ENCODE measurements at regions not wholly inside any gene's neighbourhood (a gene's known extent, or its start where the extent isn't known, plus 50 kb on each side); places are given as distances from the start of the nearest gene placed in this dataset.
"Not testable (repeated sequence)": the region's sequence is repeated elsewhere in the genome, so short reads cannot be mapped to it uniquely, and the experiment has no call there.

DNA sequence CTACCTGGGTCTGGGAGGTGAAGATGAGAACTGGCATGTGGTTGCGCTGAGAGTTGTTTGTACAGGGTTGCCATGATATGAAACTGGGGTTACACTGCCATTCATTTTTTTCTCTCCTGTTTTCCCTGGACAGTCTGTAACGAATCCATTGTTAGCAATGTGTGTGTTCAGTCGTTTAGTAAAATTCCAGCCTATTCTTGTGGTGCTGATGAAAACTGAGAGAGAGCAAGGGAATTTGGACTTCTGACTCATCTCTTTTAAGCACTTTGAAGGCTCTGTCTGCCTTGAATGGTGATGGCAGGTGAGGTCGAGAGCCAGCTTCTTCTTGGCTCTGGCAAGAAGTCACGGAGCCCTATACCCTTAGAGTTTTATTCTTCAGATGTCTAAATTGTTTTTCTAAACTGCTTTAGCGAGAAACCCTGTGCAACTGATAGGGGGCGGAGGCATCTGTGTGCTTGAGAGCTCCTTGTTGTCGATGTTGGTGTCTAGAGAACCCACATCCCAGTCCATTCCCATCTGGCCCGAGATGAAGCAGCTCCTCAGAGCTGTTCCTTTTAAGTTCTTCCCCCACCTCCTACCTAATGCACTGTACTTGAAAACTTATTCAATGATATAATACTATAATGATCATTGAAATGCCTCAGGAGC lies 204.4 kb downstream of the TMX1 start:
- no peak for DNase-seq (ENCODE audit: low read depth in 2 of 2)

DNA sequence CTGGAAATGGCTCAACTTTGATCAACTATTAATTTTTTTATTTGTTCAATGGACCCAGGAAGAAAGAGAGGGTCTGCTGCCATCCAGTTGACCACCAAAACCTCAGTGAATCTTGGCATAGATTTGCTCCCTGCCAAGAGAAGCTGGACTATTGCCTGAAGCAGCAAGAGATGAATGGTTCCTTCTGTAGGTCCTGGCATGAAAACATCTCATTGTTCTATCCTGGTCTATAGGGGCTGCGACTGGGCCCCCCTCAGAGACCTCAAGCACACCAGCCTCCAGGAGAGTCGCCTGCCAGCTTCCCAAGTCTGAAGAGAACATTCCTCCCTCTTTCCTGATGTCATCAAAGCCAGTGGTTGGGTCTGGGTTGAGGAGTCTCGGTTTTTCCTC lies 204.9 kb downstream of the TMX1 start:
- no peak for DNase-seq (ENCODE audit: low read depth in 2 of 2)

- DNase-seq (ENCODE audit: low read depth in 2 of 2): no peak
Measured at GRCh38 chr14:51446771-51447170, 204.9 kb upstream of the FRMD6 start.

DNA sequence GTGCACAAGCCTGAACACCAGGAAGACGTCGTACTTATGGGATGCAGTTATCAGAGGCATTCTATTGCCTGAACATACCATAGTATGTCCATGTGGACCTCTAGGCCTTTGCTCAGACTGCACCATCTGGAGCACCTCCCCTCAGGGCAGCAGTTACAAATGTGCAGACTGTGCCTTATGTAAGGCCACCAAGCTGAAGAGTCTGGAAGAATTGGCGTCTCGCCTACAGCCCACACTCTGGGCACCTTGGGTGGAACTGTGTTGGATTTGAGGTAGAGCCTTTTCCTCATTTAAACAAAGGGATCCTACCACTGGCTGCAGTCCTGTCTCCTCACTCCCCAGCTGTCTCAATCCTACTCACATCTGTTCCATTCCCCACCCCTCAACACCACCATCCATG lies 204.3 kb upstream of the FRMD6 start:
- DNase-seq (ENCODE audit: low read depth in 2 of 2): no peak

DNA sequence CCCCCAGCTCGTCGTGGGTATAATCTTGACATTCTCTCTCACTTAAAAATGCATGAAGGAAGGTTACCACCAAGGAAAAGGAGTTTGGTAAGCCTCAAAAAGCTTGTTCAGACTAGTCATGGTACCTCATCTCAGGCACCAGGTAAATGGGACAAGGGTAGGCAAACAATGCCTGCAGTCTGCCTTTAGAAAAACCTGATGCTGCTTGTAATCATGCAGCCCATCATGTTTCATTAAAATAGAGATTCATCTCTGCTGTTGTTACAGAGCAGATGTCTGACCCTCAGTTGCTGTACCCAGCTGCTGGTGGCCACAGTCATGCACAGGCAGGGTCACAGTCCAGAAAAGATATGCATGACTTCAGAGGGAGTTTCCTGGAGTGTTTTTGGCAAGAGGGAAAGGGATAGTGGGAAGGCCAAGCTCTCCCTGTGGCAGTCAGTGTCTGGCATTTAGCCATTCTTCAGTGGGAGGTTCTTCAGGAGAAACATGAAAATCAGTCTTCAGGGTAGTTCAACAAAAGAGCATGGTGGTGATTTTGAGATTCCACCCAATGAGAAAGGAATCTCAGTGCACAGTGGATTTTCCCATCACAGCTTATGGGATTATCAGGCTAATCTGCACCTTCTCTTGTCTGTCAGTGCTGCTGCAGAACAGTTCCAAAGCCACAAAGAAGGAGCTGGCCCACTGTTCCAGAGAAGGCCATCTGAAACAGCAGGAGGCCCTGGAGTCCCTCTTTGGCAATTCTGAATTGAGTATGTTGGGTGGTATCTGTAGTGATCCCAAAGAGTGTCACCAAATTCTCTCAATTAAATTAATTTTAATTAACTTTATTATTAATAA lies 202.7 kb upstream of the FRMD6 start:
- no peak for DNase-seq (ENCODE audit: low read depth in 2 of 2)

DNA sequence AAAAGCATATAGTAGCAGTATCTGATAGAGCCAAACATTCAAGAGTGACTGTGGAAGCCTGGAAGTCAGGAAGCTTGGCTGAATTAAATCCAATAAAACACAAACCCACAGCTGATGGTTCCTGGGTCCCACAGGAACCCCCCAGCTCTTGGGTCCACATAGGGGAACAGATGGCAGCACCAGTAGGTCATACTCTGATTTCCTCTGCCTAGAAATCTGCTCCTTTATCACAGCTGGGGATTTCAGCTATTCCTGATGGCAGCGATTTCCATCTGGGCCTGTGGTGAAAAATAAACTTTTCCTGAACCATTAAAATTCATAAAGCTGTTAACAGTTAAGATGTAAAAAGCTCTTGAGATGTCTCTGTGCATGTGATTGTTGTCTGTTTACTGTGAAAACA lies 202.0 kb upstream of the FRMD6 start:
- DNase-seq (ENCODE audit: low read depth in 2 of 2): no peak

DNA sequence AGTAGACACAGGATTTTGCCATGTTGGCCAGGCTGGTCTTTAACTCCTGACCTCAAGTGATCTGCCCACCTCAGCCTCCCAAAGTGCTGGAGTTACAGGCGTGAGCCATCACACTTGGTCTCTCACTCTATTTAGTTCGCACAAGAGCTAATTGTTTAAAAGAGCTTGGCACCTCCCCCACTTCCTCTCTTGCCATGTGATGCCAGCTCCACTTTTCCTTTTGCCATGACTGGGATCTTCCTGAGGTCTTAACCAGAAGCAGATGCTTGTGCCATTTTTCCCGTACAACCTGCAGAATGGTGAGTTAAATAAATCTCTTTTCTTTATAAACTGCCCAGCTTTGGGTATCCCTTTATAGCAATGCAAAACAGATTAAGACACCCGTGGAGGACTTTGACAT lies 200.1 kb upstream of the FRMD6 start:
- no peak for DNase-seq (ENCODE audit: low read depth in 2 of 2)

DNA sequence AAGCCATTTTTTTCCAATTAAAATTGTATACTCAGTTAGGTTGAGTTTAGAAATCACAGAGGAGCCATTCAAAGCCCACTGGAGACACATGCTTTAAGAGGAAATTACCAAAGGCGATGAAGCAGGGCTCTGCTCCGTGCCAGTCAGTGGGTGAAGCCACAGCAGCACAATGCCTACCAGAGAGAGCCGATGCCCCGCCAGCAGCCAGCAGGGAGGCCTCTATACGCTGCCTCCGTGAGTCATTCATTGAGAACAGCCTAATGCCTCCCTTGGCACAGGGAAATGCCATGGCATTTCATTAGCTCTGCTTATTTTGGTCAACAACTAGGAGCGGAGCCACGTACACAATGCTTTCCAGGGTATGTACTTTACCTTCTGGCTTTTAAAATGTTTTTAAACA lies 197.8 kb upstream of the FRMD6 start:
- DNase-seq (ENCODE audit: low read depth in 2 of 2): no peak

DNA sequence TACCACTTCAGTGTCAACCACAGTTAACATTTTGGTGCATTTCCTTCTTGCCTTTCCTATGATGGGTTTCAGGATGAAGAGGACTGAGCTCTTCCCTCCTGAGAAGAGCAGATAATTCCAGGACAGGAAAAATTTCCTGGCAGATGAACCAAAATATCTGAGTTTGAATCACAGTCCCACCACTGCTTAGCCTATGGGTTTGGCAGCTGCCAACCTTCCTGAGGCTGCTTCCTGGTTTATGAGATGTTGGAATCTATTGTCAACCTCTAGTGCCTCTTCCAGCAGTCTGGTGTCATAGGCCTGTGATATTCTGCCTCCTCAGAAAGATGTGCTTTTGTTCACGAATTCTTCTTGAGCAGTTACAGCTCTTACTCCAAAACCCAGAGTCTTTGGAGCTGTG lies 197.4 kb upstream of the FRMD6 start:
- no peak for DNase-seq (ENCODE audit: low read depth in 2 of 2)

- DNase-seq (ENCODE audit: low read depth in 2 of 2): no peak
Measured at GRCh38 chr14:51455041-51455835, 196.5 kb upstream of the FRMD6 start.

DNA sequence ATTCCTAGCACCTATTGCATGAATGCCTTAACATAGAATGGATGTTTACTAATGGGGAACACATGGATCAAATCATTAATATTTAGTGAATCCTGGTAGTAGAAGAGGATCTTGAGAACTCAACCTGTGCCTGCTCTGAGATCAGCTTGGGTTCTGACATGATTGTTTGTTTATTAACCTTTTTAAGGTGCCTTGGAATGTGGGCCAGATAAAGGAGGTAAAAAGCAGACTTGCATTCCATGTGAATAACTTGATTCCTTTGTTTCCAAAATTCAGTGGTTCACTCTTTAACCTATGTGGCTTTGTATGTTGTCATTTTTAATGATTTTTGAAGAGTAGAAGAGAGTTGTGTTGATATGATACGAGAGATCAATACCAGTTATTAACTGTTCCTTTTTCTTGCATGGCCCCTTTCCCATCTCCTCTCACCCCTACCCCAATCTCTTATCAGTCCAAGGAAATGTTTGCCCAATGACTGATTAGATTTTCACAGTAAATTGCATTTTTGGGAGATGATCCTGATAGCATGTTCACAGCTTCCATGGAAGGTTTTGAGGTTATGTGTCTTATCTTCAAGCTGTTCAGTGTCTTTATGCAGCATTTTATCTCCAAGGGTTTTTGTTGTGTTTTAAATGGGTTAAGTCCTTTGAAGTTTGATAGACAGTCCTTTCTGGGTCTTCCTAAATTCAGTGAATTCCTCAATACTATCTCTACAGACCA lies 193.7 kb upstream of the FRMD6 start:
- DNase-seq (ENCODE audit: low read depth in 2 of 2): no peak

- DNase-seq (ENCODE audit: low read depth in 2 of 2): no peak
Measured at GRCh38 chr14:51458563-51458955, 193.2 kb upstream of the FRMD6 start.

- no peak for DNase-seq (ENCODE audit: low read depth in 2 of 2)
Measured at GRCh38 chr14:51460011-51460410, 191.7 kb upstream of the FRMD6 start.

DNA sequence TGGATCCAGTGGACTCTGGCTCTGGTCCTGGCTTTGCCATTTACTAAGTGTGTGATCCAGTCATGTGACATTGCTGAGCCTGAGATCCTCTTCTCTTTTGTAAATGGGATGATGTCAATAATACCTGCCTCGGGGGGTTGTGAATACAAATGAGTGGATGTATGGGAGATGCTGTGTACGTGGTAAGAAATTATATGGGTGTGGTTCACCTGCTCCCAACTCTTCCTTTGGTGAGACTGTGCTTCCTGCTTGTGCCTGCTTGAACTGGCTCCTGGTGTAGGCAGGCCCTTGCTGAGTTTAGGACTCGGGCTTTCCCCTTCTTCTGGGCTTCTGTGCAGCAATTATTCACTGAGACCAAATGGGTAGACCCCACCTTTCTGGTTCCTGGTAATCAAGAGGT lies 189.5 kb upstream of the FRMD6 start:
- no peak for DNase-seq (ENCODE audit: low read depth in 2 of 2)

GRCh38 chr14:51462706-51463105 lies 189.0 kb upstream of the FRMD6 start:
- no peak for DNase-seq (ENCODE audit: low read depth in 2 of 2)

DNA sequence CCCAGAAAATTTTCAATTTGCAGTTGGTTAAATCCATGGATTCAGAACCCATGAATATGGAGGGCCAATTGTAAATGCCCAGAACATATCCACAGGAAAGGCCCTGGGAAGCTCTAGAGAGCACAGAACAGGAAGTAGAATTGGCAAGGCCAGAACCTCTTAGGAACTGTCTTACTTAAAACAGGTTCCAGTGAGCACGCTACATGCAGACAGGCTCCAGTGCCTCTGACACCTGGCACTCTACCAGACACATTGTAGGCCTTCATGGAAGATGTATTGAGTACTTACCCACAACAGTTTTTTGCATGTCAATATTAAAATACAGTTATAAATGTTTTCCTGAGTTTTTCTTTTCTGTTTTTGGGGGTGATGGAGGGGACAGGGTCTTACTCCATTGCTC lies 188.2 kb upstream of the FRMD6 start:
- DNase-seq (ENCODE audit: low read depth in 2 of 2): no peak

GRCh38 chr14:51464411-51464810 lies 187.3 kb upstream of the FRMD6 start:
- no peak for DNase-seq (ENCODE audit: low read depth in 2 of 2)

DNA sequence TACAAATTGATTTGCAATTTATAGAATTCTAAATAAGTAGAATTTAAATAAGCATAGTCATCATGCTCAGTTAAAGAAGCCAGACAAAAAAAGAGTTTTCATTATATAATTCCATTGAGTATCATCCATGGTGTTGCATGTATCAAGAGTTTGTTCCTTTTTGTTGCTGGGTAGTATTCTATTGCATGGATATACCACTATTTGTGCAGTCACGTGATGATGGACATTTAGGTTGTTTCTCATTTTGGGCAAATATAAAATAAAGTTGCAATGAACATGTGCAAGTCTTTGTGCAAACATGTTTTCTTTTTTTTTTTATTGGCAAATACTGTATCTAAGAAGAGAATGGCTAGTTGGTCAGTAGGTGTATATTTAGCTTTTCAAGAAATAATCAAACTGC lies 186.2 kb upstream of the FRMD6 start:
- no peak for DNase-seq (ENCODE audit: low read depth in 2 of 2)

DNA sequence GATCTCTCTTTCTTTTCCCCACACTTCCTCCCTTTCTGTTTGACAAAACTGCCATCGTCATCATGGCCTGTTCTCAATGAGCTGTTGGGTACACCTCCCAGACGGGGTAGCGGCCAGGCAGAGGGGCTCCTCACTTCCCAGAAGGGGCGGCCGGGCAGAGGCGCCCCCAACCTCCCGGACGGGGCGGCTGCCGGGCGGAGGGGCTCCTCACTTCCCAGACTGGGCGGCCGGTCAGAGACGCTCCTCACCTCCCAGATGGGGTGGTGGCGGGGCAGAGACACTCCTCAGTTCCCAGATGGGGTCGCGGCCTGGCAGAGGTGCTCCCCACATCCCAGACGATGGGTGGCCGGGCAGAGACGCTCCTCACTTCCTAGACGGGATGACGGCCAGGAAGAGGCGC lies 184.3 kb upstream of the FRMD6 start:
- not testable (repeated sequence) for DNase-seq (ENCODE audit: low read depth in 2 of 2)

- no peak for DNase-seq (ENCODE audit: low read depth in 2 of 2)
Measured at GRCh38 chr14:51468523-51468922, 183.2 kb upstream of the FRMD6 start.

DNA sequence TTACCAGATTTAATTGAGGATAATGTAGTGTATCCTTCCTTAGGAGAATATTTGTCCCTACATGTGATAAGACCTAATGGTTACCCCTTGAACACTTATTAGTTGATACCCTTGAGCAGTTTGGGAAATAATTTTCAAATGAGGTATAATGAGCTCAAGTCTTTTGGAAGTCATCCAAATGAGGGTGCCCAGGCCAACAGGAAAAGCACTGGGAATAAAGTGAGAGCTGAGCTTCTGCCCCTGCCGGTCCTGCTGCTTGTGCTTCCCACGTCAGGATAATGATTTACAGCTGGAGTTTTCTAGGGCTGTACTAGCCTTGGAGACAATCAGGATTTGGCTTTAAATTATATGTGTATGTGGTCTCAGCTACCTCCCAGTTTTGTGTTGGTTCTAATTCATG lies 178.8 kb upstream of the FRMD6 start:
- DNase-seq (ENCODE audit: low read depth in 2 of 2): no peak

DNA sequence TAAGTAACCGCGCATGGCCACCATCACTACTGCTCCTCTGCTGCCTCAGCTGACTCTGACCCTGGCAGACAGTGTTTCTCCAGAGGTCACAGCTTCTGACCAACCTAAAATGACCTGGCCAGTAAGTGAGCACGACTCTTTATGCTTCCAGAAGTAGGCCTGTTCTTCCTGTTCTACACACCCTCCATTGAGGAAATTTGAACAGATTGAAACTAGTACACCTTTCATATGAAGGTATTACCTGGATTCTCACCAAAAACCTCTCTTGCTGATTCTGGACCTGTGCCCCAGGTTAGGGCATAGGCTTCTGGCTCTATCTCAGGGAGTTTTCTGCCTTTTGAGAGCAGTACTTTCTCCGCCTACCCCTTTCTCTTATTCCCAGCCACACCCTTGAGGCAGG lies 178.4 kb upstream of the FRMD6 start:
- no peak for DNase-seq (ENCODE audit: low read depth in 2 of 2)

Data from stimulated activated CD8-positive, alpha-beta memory T cell treated with anti-CD3 and anti-CD28 coated beads, Interleukin-2, amount 100 ng/mL, for 48 hours (primary cell).